ENCODE measurements at regions not wholly inside any gene's neighbourhood (a gene's known extent, or its start where the extent isn't known, plus 50 kb on each side); places are given as distances from the start of the nearest gene placed in this dataset.

DNA sequence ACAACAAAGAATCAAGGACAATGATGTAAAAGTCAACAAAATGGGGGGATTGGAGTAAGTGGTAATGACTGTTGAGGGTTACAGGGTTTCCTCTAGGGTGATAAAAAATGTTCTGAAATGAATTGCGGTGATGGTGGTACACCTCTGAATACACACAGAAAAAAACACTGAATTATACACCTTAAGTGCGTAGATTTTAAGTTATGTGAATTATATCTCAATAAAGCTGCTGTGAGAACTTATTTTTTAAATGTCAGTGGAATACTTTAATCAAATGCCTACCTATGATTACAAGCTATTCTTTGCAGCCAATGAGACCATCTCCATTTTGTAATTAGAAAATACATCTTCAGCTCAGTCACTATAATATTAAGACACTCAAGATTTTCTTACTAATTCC lies 53.5 kb downstream of the ZNF608 start:
- no peak for DNase-seq

GRCh38 chr5:124692324-124692723 lies 54.1 kb downstream of the ZNF608 start:
- no peak for DNase-seq

DNA sequence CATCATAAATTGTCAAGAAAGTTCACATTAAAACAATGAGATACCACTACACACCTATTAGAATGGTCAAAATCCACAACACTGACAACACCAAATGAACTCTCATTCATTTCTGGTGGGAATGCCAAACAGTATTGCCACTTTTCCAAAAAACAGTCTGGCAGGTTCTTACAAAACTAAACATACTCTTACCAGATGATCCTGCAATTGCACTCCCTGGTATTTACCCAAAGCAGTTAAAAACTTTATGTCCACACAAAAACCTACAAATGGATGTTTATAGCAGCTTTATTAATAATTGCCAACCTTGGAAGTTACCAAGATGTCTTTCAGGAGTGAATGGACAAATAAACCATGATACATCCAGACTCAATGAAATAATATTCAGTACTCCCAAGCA lies 56.8 kb downstream of the ZNF608 start:
- DNase-seq = no peak

GRCh38 chr5:124686239-124687004 lies 60.0 kb downstream of the ZNF608 start:
- DNase-seq = no peak

DNA sequence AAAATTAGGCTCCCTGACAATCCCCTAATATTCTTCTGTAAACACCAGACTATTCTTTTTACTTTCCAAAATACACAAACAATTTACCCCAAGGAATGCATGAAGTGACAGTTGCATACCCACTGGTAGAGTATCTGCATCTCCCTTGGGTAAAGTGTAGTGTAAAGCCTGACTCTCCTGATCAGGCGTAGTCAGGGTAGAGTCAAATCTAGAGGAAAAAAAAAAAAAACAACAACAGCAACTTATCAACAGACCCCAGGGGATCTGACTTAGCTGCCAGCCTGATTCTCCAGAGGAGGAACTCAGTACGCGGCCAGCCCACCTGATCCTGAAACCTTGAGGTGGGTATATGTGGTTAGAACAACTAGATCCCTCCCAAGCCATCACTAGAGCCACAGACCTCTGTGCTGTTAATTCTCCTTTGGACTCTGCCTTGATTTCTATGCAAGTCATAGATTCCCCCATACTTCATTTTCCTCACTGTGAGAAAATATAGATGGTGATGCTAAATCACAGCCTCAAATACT lies 61.0 kb downstream of the ZNF608 start:
- DNase-seq = no peak

DNA sequence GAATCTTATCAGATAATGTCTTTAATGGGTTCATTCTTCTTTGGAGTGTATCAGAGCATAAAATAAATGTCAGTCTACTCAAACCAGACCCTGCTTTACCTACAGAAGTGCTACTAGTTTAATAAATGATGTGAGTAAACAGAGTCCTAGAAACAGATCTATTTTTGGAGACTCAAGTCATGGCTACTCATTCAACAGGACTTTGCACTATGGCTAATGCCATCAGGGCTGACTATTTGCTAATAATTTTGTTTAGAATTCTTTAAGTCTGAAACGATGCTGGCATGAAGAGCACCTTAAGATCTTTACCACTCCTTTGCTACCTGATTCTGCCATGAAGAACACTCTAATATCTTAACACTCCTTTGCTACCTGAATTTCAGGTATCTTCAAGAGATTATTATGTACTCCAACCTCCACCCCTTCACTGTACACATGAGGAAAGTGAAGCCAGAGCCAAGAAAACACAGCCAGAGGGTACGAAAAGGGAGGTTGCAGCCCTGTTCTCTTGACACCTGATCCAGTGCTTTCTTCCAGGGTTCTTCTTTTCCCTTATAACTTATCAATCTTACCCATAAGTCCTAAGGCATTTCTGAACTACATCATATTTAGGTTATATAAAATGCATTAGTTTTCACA lies 62.4 kb downstream of the ZNF608 start:
- DNase-seq = no peak

DNA sequence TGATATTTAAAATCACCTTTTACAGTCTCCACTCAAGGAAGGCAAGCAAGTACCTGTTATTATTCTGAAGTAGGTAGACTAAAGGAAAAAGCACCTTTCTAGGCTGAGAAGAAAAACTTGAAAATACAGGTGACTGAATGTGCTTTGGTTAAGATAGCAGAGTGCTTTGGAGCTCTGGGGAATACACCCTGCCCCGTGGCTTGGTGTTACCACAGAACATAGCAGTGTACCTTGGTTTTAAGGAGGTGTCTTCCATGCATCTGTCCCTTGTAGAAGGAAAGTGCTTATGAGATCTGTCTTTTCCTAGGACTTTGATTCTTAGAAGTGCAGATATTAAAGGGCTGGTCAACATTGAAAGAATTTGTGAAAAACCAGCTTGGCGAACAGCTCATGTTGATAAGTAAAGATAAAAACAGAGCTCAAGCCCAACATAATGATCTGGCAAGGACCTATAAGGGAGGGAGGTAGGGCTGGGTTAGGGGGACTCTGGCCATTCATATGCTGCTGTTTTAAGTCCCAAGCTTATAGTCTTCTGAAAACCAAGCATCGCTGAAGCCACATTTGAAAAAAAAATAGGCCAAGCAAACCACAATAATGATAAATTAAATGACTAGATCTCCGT lies 66.8 kb downstream of the ZNF608 start:
- no peak for DNase-seq

- no peak for DNase-seq
Measured at GRCh38 chr5:124678922-124679519, 67.4 kb downstream of the ZNF608 start.

DNA sequence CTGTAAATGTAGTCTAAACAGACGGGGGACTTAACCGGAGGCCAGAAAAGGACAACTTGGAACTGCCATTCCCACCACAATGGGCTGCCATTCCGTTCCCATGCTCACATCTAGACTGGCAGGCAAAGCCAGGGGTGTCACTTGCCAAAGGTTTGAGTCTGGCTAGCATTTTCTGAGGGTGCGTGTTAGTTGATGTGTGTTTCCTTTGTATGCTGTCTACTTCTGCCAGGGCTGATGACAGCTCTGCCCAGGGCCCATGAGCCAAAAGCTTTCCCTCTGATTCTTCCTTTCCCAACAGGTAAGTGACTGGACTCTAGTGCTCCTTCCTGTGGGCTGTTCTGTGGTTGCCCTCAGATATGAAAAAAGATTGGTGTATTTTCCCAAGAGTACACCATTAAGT lies 68.0 kb downstream of the ZNF608 start:
- DNase-seq = no peak

- no peak for DNase-seq
Measured at GRCh38 chr5:124677374-124678351, 68.8 kb downstream of the ZNF608 start.

DNA sequence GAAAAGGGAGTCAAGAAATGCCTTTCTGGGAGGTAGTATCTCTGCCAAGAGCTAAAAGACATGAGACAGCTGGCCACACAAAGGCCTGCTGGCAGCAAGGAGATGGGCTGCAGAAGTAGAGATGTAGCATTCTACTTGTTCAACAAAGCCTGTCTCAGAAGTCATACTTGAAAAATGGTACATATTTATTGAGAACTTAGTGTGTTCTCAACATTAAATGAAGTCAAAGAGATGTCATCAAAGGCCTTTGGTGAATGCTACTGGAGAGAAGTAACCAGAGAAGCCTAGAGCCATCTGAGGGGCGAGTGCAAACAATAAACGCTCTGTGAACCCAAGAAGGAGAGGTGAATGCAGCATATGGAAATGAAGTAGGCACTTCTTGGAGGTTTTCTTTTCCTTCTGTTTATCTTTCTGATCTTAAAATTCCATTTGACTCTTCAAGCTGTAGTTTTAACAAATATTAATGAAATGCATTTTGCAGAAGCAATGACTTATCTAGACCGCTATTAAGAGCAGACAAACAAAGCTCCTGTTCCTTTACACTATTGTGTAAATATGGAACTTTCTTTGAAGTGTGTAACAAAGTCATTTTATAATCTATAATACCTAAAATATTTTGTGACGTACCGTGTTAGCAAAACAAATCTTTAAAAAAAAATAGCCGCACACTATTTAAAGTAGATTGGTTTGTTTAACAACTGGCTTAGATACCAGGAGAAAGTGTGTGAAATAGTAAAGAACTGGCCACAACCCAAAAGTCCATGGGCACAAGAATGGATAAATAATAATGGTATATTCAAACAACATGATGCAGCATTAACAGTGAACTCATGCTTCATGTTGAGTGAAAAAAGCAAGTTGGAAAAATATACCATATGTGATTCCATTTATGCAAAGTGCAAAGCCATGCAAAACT lies 70.2 kb downstream of the ZNF608 start:
- no peak for DNase-seq

GRCh38 chr5:124671193-124671592 lies 75.2 kb downstream of the ZNF608 start:
- no peak for DNase-seq

DNA sequence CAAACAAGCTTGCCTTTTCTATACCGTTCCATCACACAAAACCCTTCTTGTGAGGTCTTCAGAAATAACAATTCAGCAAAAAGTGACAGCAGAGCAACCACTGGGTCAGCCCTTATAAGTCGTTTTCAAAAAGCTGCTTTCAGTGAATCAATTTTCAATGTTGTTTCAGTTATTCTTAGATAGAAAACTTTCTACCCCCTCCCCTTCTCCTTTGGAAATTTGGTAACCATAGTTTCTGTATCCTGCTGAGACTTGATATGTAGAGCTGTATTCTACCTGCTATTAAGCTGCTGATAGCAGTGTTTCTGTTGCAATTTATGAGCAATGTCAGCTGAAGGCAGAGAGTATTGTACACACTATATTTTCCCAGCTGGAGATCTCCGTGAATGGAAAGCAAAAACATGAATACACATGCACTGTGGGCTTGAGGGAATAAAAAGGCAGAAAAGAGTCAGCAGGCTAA lies 75.7 kb downstream of the ZNF608 start:
- no peak for DNase-seq

GRCh38 chr5:124669956-124670721 lies 76.3 kb downstream of the ZNF608 start:
- no peak for DNase-seq

DNA sequence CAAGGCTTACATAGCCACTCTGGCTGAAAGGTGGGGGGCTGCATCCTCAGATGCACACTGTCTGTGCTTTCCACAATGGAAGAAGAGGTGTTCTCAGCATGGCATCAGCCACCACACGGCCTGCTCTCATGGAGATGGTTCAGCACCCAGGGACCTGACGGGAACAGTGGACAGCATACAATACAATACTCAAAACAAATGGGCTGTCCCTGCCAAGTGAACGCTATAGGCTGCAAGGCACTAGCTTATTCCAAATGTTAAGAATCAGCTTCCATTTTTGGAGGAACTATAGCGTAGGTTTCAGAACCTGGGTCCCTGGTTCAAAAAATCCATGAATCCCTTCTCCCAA lies 77.2 kb downstream of the ZNF608 start:
- DNase-seq = no peak

- DNase-seq = no peak
Measured at GRCh38 chr5:124668353-124669299, 77.8 kb downstream of the ZNF608 start.

- DNase-seq = no peak
Measured at GRCh38 chr5:124665625-124666024, 80.8 kb downstream of the ZNF608 start.

DNA sequence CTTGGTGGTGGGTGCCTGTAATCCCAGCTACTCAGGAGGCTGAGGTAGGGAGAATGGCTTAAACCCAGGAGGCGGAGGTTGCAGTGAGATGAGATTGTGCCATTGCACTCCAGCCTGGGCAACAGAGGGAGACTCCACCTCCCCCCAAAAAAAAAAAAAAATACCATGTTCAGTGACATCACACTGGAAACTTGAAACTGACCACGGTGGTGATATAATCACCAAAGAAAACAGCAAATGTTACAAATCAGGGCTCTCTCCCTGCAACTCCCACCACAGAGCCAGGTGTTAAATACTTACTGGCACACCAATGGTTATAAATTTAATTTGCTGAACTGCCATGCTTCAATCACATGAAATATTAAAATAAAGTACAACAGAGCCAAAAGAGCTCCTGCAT lies 81.4 kb downstream of the ZNF608 start:
- no peak for DNase-seq

- no peak for DNase-seq
Measured at GRCh38 chr5:124664287-124664686, 82.2 kb downstream of the ZNF608 start.

Data from activated gamma-delta T cell treated with Interleukin-2 at 50 U/mL for 16 hours (primary cell).